WTC11 (cell line): ENCODE measurements at regions not wholly inside any gene's neighbourhood (a gene's known extent, or its start where the extent isn't known, plus 50 kb on each side); places are given as distances from the start of the nearest gene placed in this dataset.

ENCODE experiments used
- ATAC-seq: fragments of 200-7000 bp; cut with Tn5 transposase; 2 replicates; pipeline ENCODE4 v1.10.0; 2021; ENCODE audit warnings: mild to moderate bottlenecking, moderate library complexity
- CTCF ChIA-PET: fragments of 300-600 bp; sonication (Branson Sonifier 250); formaldehyde crosslinking; loops from one replicate; lab custom pipeline; 2021; ENCODE audit warnings: antibody characterized with exemption; lab: Charles Lee
- POLR2A ChIA-PET: fragments of 350-600 bp; sonication (Branson Sonifier 250); formaldehyde crosslinking; loops from one replicate; lab custom pipeline; 2021; ENCODE audit warnings: antibody characterized with exemption; lab: Charles Lee
- DNase-seq: peaks from one replicate; pipeline ENCODE4 v3.0.0; 2021; ENCODE audit warnings: low spot score
- H3K27ac Mint-ChIP-seq: 2 replicates; pipeline ENCODE4 v1.8.0; 2021; ENCODE audit warnings: mixed read lengths
- H3K27me3 Mint-ChIP-seq: 2 replicates; pipeline ENCODE4 v1.8.0; 2021; ENCODE audit warnings: low read depth, mild to moderate bottlenecking, moderate library complexity, mixed read lengths
- H3K36me3 Mint-ChIP-seq: 2 replicates; pipeline ENCODE4 v1.8.0; 2021; ENCODE audit warnings: mixed read lengths
- H3K4me1 Mint-ChIP-seq: 2 replicates; pipeline ENCODE4 v1.8.0; 2022; ENCODE audit warnings: mixed read lengths
- H3K4me3 Mint-ChIP-seq: 2 replicates; pipeline ENCODE4 v1.8.0; 2021; ENCODE audit warnings: mild to moderate bottlenecking, moderate library complexity, mixed read lengths
- H3K9me3 Mint-ChIP-seq: 2 replicates; pipeline ENCODE4 v1.8.0; 2021; ENCODE audit warnings: mixed read lengths
- CREM ChIP-seq: sonication (generic); formaldehyde crosslinking; IDR thresholded peaks from 2 replicates; pipeline ENCODE4 v1.8.1; 2022; ENCODE audit warnings: mild to moderate bottlenecking, missing genetic modification reagents, moderate library complexity
- E2F4 ChIP-seq: sonication (generic); formaldehyde crosslinking; IDR thresholded peaks from 2 replicates; pipeline ENCODE4 v1.8.1; 2022; ENCODE audit warnings: low read depth, mild to moderate bottlenecking, moderate library complexity, missing genetic modification reagents, borderline replicate concordance
- ELF4 ChIP-seq: sonication (generic); formaldehyde crosslinking; IDR thresholded peaks from 2 replicates; pipeline ENCODE4 v1.8.1; 2022; ENCODE audit warnings: low read depth, mild to moderate bottlenecking, moderate library complexity, missing genetic modification reagents
- EMX1 ChIP-seq: fragments of 250-450 bp; sonication (Bioruptor Pico); IDR thresholded peaks from 2 replicates; pipeline ENCODE4 v1.8.0; 2021; ENCODE audit warnings: mild to moderate bottlenecking
- ESRRA ChIP-seq: sonication (generic); formaldehyde crosslinking; IDR thresholded peaks from 2 replicates; pipeline ENCODE4 v1.8.1; 2022; ENCODE audit warnings: mild to moderate bottlenecking, missing genetic modification reagents, borderline replicate concordance
- ETV6 ChIP-seq: sonication (generic); formaldehyde crosslinking; IDR thresholded peaks from 2 replicates; pipeline ENCODE4 v1.8.1; 2022; ENCODE audit warnings: mild to moderate bottlenecking, missing genetic modification reagents
- FOXJ3 ChIP-seq: sonication (generic); formaldehyde crosslinking; IDR thresholded peaks from 2 replicates; pipeline ENCODE4 v1.9.0; 2021; ENCODE audit warnings: missing genetic modification reagents, mild to moderate bottlenecking, borderline replicate concordance
- FOXK1 ChIP-seq: sonication (generic); formaldehyde crosslinking; IDR thresholded peaks from 2 replicates; pipeline ENCODE4 v1.8.0; 2022; ENCODE audit warnings: mild to moderate bottlenecking, moderate library complexity, missing genetic modification reagents
- FOXP1 ChIP-seq: sonication (generic); formaldehyde crosslinking; IDR thresholded peaks from 2 replicates; pipeline ENCODE4 v1.8.0; 2022; ENCODE audit warnings: missing genetic modification reagents, mild to moderate bottlenecking, moderate library complexity, borderline replicate concordance
- JUN ChIP-seq: sonication (generic); formaldehyde crosslinking; IDR thresholded peaks from 2 replicates; pipeline ENCODE4 v1.8.0; 2023; ENCODE audit warnings: mild to moderate bottlenecking, missing genetic modification reagents
- MLX ChIP-seq: sonication (generic); formaldehyde crosslinking; IDR thresholded peaks from 2 replicates; pipeline ENCODE4 v1.8.1; 2023; ENCODE audit warnings: mild to moderate bottlenecking, missing genetic modification reagents, moderate library complexity
- MYBL2 ChIP-seq: sonication (generic); formaldehyde crosslinking; IDR thresholded peaks from 2 replicates; pipeline ENCODE4 v1.8.1; 2023; ENCODE audit warnings: mild to moderate bottlenecking, moderate library complexity, missing genetic modification reagents
- NR3C1 ChIP-seq: sonication (generic); formaldehyde crosslinking; conservative IDR thresholded peaks from 2 replicates; pipeline ENCODE4 v1.8.1; 2023; ENCODE audit warnings: low read depth, mild to moderate bottlenecking, missing genetic modification reagents
- PRRX2 ChIP-seq: fragments of 250-450 bp; sonication (Bioruptor Pico); IDR thresholded peaks from 2 replicates; pipeline ENCODE4 v1.8.0; 2021; ENCODE audit warnings: mild to moderate bottlenecking
- RELA ChIP-seq: sonication (generic); formaldehyde crosslinking; IDR thresholded peaks from 2 replicates; pipeline ENCODE4 v1.8.1; 2022; ENCODE audit warnings: missing genetic modification reagents, mild to moderate bottlenecking, borderline replicate concordance
- SMAD3 ChIP-seq: sonication (generic); formaldehyde crosslinking; IDR thresholded peaks from 2 replicates; pipeline ENCODE4 v1.8.0; 2022; ENCODE audit warnings: missing genetic modification reagents, mild to moderate bottlenecking, borderline replicate concordance
- SOX15 ChIP-seq: fragments of 250-450 bp; sonication (Bioruptor Pico); IDR thresholded peaks from 2 replicates; pipeline ENCODE4 v1.9.0; 2021; ENCODE audit warnings: mild to moderate bottlenecking
- SP1 ChIP-seq: sonication (generic); formaldehyde crosslinking; conservative IDR thresholded peaks from 2 replicates; pipeline ENCODE4 v1.8.1; 2022; ENCODE audit warnings: missing genetic modification reagents
- STAT6 ChIP-seq: sonication (generic); formaldehyde crosslinking; conservative IDR thresholded peaks from 2 replicates; pipeline ENCODE4 v1.8.1; 2023; ENCODE audit warnings: mild to moderate bottlenecking, low read depth, missing genetic modification reagents, moderate library complexity
- TEAD4 ChIP-seq: sonication (generic); formaldehyde crosslinking; IDR thresholded peaks from 2 replicates; pipeline ENCODE4 v1.8.0; 2022; ENCODE audit warnings: mild to moderate bottlenecking, missing genetic modification reagents
- TP53 ChIP-seq: sonication (generic); formaldehyde crosslinking; IDR thresholded peaks from 2 replicates; pipeline ENCODE4 v1.8.1; 2023; ENCODE audit warnings: mild to moderate bottlenecking, missing genetic modification reagents
- USF1 ChIP-seq: sonication (generic); formaldehyde crosslinking; IDR thresholded peaks from 2 replicates; pipeline ENCODE4 v1.8.0; 2022; ENCODE audit warnings: mild to moderate bottlenecking, missing genetic modification reagents
- ZBTB21 ChIP-seq: sonication (generic); formaldehyde crosslinking; IDR thresholded peaks from 2 replicates; pipeline ENCODE4 v1.8.1; 2023; ENCODE audit warnings: mild to moderate bottlenecking, missing genetic modification reagents, borderline replicate concordance
- ZNF281 ChIP-seq: sonication (generic); formaldehyde crosslinking; IDR thresholded peaks from 2 replicates; pipeline ENCODE4 v1.8.0; 2023; ENCODE audit warnings: mild to moderate bottlenecking, missing genetic modification reagents
- ZNF317 ChIP-seq: sonication (generic); formaldehyde crosslinking; IDR thresholded peaks from 2 replicates; pipeline ENCODE4 v1.8.1; 2023; ENCODE audit warnings: low read depth, mild to moderate bottlenecking, moderate library complexity, missing genetic modification reagents, borderline replicate concordance
- ZNF423 ChIP-seq: fragments of 250-450 bp; sonication (Bioruptor Pico); IDR thresholded peaks from 2 replicates; pipeline ENCODE4 v2.1.2; 2022; ENCODE audit warnings: mild to moderate bottlenecking, moderate library complexity
- ZNF671 ChIP-seq: fragments of 250-450 bp; sonication (Bioruptor Pico); IDR thresholded peaks from 2 replicates; pipeline ENCODE4 v1.8.0; 2021; ENCODE audit warnings: mild to moderate bottlenecking

GRCh38 chr2:217061916-217062505, 202.1 kb upstream of the TNP1 start:
- Mint-ChIP-seq H3K27ac (no peak overlapping the region), H3K27me3 (no peaks in the 10 kb centered on the region), H3K4me1 (peaks cover 24% of the 10 kb centered on the region), H3K4me3 (no peak overlapping the region), H3K9me3 (no peaks in the 10 kb centered on the region), H3K36me3 (no peaks in the 10 kb centered on the region)
- ChIA-PET CTCF (interaction anchor here (1.1 to 1.9 kb wide), 2 partner anchors 18 to 104 kb away, joined by 3 to 6 read pairs; no protein-coding TSS in a partner anchor), POLR2A (interaction anchor here (0.6 kb wide), 1 partner anchor 24 kb away, joined by 5 read pairs; no protein-coding TSS in a partner anchor)
- no peak for TF ChIP-seq NR3C1 (CRISPR knock-in tag)
- TF ChIP-seq SOX15 (CRISPR knock-in tag), result no peak
- no peak for TF ChIP-seq ZNF317 (CRISPR knock-in tag)
- TF ChIP-seq SP1 (CRISPR knock-in tag), result no peak
- TF ChIP-seq PRRX2 (CRISPR knock-in tag), result no peak
- TF ChIP-seq ELF4 (CRISPR knock-in tag), result no peak
- TF ChIP-seq TEAD4 (CRISPR knock-in tag), result no peak
- no peak for TF ChIP-seq SMAD3
- TF ChIP-seq TP53 (CRISPR knock-in tag), result no peak
- no peak for TF ChIP-seq CREM (CRISPR knock-in tag)
- no peak for TF ChIP-seq EMX1 (CRISPR knock-in tag)
- TF ChIP-seq ESRRA (CRISPR knock-in tag), result no peak
- no peak for DNase-seq
- ATAC-seq, result no peak

- ChIA-PET CTCF (interaction anchor here (1.9 kb wide), 1 partner anchor 105 kb away, joined by 6 read pairs; no protein-coding TSS in a partner anchor), POLR2A (no interaction called here)
- Mint-ChIP-seq H3K9me3 (no peaks in the 10 kb centered on the region), H3K4me1 (peaks cover 24% of the 10 kb centered on the region), H3K36me3 (no peaks in the 10 kb centered on the region), H3K27ac (no peak overlapping the region), H3K27me3 (no peaks in the 10 kb centered on the region), H3K4me3 (no peak overlapping the region)
- no peak for ATAC-seq
- DNase-seq, result no peak
- TF ChIP-seq FOXJ3 (CRISPR knock-in tag), result no peak
- TF ChIP-seq MLX, result no peak
- no peak for TF ChIP-seq SP1 (CRISPR knock-in tag)
- TF ChIP-seq ZNF281 (CRISPR knock-in tag), result no peak
- TF ChIP-seq MYBL2 (CRISPR knock-in tag), result no peak
- no peak for TF ChIP-seq ZBTB21
- TF ChIP-seq ETV6 (CRISPR knock-in tag), result no peak
- no peak for TF ChIP-seq FOXK1 (CRISPR knock-in tag)
- TF ChIP-seq ZNF671 (CRISPR knock-in tag), result no peak
- TF ChIP-seq ZNF423, result no peak
- TF ChIP-seq FOXP1, result no peak
- no peak for TF ChIP-seq STAT6 (CRISPR knock-in tag)
- no peak for TF ChIP-seq TP53 (CRISPR knock-in tag)
- TF ChIP-seq USF1, result no peak
- TF ChIP-seq E2F4 (CRISPR knock-in tag), result no peak
- no peak for TF ChIP-seq JUN (CRISPR knock-in tag)
- TF ChIP-seq RELA (CRISPR knock-in tag), result no peak
Observed at GRCh38 chr2:217060951-217061547, 201.2 kb upstream of the TNP1 start.
